IPS-18a (cell line): ENCODE measurements at regions not wholly inside any gene's neighbourhood (a gene's known extent, or its start where the extent isn't known, plus 50 kb on each side); places are given as distances from the start of the nearest gene placed in this dataset.

Experiments used
- H3K27ac ChIP-seq: one replicate; pipeline ENCODE4 v1.5.1; 2013; ENCODE audit warnings: low read length
- H3K27me3 ChIP-seq: one replicate; pipeline ENCODE4 v1.6.1; 2013; ENCODE audit warnings: mild to moderate bottlenecking, low read length; ENCODE audit not compliant: control insufficient read depth, insufficient read depth
- H3K36me3 ChIP-seq: one replicate; pipeline ENCODE4 v1.6.1; 2013; ENCODE audit warnings: low read depth, low read length; ENCODE audit not compliant: control insufficient read depth
- H3K4me1 ChIP-seq: one replicate; pipeline ENCODE4 v1.6.1; 2013; ENCODE audit warnings: low read depth, low read length; ENCODE audit not compliant: control insufficient read depth
- H3K4me3 ChIP-seq: one replicate; pipeline ENCODE4 v1.5.1; 2013; ENCODE audit warnings: low read length
- H3K9ac ChIP-seq: one replicate; pipeline ENCODE4 v1.6.1; 2013; ENCODE audit warnings: mild to moderate bottlenecking, low read length, moderate library complexity
- H3K9me3 ChIP-seq: one replicate; pipeline ENCODE4 v1.6.1; 2013; ENCODE audit warnings: low read depth, low read length; ENCODE audit not compliant: control insufficient read depth

GRCh38 chr21:25343774-25344545 lies 263.3 kb downstream of the MRPL39 start:
- Histone ChIP-seq H3K4me1 (peaks cover 17% of the 10 kb centered on the region), H3K27me3 (no peaks in the 10 kb centered on the region), H3K9me3 (no peaks in the 10 kb centered on the region), H3K27ac (no peak overlapping the region), H3K36me3 (no peaks in the 10 kb centered on the region), H3K4me3 (no peak overlapping the region), H3K9ac (no peak overlapping the region)

GRCh38 chr21:25342816-25343215 lies 264.5 kb downstream of the MRPL39 start:
- H3K27ac ChIP-seq: no peak overlapping the region
- H3K9me3 ChIP-seq: no peaks in the 10 kb centered on the region
- no peak overlapping the region for H3K4me3 ChIP-seq
- no peaks in the 10 kb centered on the region for H3K27me3 ChIP-seq
- H3K36me3 ChIP-seq: no peaks in the 10 kb centered on the region
- peaks cover 25% of the 10 kb centered on the region for H3K4me1 ChIP-seq
- H3K9ac ChIP-seq: no peak overlapping the region

GRCh38 chr21:25341981-25342380 lies 265.3 kb downstream of the MRPL39 start:
- H3K27me3 ChIP-seq: no peaks in the 10 kb centered on the region
- H3K27ac ChIP-seq: no peak overlapping the region
- H3K36me3 ChIP-seq: no peaks in the 10 kb centered on the region
- peaks cover 25% of the 10 kb centered on the region for H3K4me1 ChIP-seq
- H3K4me3 ChIP-seq: no peak overlapping the region
- H3K9me3 ChIP-seq: no peaks in the 10 kb centered on the region
- no peak overlapping the region for H3K9ac ChIP-seq

- Histone ChIP-seq H3K9ac (no peak overlapping the region), H3K4me1 (peaks cover 28% of the 10 kb centered on the region), H3K27ac (no peak overlapping the region), H3K4me3 (no peak overlapping the region), H3K9me3 (no peaks in the 10 kb centered on the region), H3K27me3 (no peaks in the 10 kb centered on the region), H3K36me3 (no peaks in the 10 kb centered on the region)
These were observed 268.9 kb downstream of the MRPL39 start for GRCh38 chr21:25338415-25338814.

GRCh38 chr21:25334046-25334730 lies 273.1 kb downstream of the MRPL39 start:
- H3K4me3 ChIP-seq: no peak overlapping the region
- no peaks in the 10 kb centered on the region for H3K36me3 ChIP-seq
- no peaks in the 10 kb centered on the region for H3K9me3 ChIP-seq
- no peaks in the 10 kb centered on the region for H3K27me3 ChIP-seq
- no peak overlapping the region for H3K9ac ChIP-seq
- no peak overlapping the region for H3K27ac ChIP-seq
- peaks cover 25% of the 10 kb centered on the region for H3K4me1 ChIP-seq

GRCh38 chr21:25331286-25331685 lies 276.0 kb downstream of the MRPL39 start:
- Histone ChIP-seq H3K9me3 (no peaks in the 10 kb centered on the region), H3K27me3 (no peaks in the 10 kb centered on the region), H3K9ac (no peak overlapping the region), H3K27ac (no peak overlapping the region), H3K4me3 (no peak overlapping the region), H3K36me3 (no peaks in the 10 kb centered on the region), H3K4me1 (peaks cover 15% of the 10 kb centered on the region)

GRCh38 chr21:25330266-25330665 lies 277.0 kb downstream of the MRPL39 start:
- H3K4me3 ChIP-seq: no peak overlapping the region
- H3K27ac ChIP-seq: no peak overlapping the region
- H3K9me3 ChIP-seq: no peaks in the 10 kb centered on the region
- H3K36me3 ChIP-seq: no peaks in the 10 kb centered on the region
- peaks cover 15% of the 10 kb centered on the region for H3K4me1 ChIP-seq
- no peaks in the 10 kb centered on the region for H3K27me3 ChIP-seq
- no peak overlapping the region for H3K9ac ChIP-seq

GRCh38 chr21:25329227-25329825 lies 278.0 kb downstream of the MRPL39 start:
- no peaks in the 10 kb centered on the region for H3K27me3 ChIP-seq
- peaks cover 15% of the 10 kb centered on the region for H3K4me1 ChIP-seq
- H3K36me3 ChIP-seq: no peaks in the 10 kb centered on the region
- H3K4me3 ChIP-seq: no peak overlapping the region
- no peaks in the 10 kb centered on the region for H3K9me3 ChIP-seq
- no peak overlapping the region for H3K27ac ChIP-seq
- no peak overlapping the region for H3K9ac ChIP-seq

- peaks cover 15% of the 10 kb centered on the region for H3K4me1 ChIP-seq
- no peak overlapping the region for H3K9ac ChIP-seq
- H3K27ac ChIP-seq: no peak overlapping the region
- no peak overlapping the region for H3K4me3 ChIP-seq
- no peaks in the 10 kb centered on the region for H3K9me3 ChIP-seq
- H3K27me3 ChIP-seq: no peaks in the 10 kb centered on the region
- H3K36me3 ChIP-seq: no peaks in the 10 kb centered on the region
These were observed 278.5 kb downstream of the MRPL39 start for GRCh38 chr21:25328736-25329135.

GRCh38 chr21:25326181-25326580 lies 281.1 kb downstream of the MRPL39 start:
- no peak overlapping the region for H3K4me3 ChIP-seq
- no peaks in the 10 kb centered on the region for H3K9me3 ChIP-seq
- H3K27me3 ChIP-seq: no peaks in the 10 kb centered on the region
- no peaks in the 10 kb centered on the region for H3K4me1 ChIP-seq
- no peak overlapping the region for H3K9ac ChIP-seq
- H3K27ac ChIP-seq: no peak overlapping the region
- H3K36me3 ChIP-seq: no peaks in the 10 kb centered on the region

GRCh38 chr21:25324666-25325065 lies 282.6 kb downstream of the MRPL39 start:
- H3K27ac ChIP-seq: no peak overlapping the region
- H3K9ac ChIP-seq: no peak overlapping the region
- no peak overlapping the region for H3K4me3 ChIP-seq
- H3K9me3 ChIP-seq: no peaks in the 10 kb centered on the region
- H3K36me3 ChIP-seq: no peaks in the 10 kb centered on the region
- H3K4me1 ChIP-seq: no peaks in the 10 kb centered on the region
- no peaks in the 10 kb centered on the region for H3K27me3 ChIP-seq
